Keratinocyte (primary cell): ENCODE measurements at regions not wholly inside any gene's neighbourhood (a gene's known extent, or its start where the extent isn't known, plus 50 kb on each side); places are given as distances from the start of the nearest gene placed in this dataset.

Source experiments
- CTCF ChIP-seq, 3 experiments: IDR thresholded peaks in 1 of 3; conservative IDR thresholded peaks in 1 of 3; optimal IDR thresholded peaks in 1 of 3; 2 replicates in 2 of 3; 3 replicates in 1 of 3; pipeline versions ENCODE3 to v1.5.1; 2011; ENCODE audit warnings: low read length in 3 of 3, mild to moderate bottlenecking in 3 of 3, moderate library complexity in 2 of 3, control low read depth in 1 of 3, inconsistent platforms in 1 of 3; ENCODE audit not compliant: insufficient read depth in 2 of 3; ENCODE audit errors: extremely low read depth in 1 of 3
- EZH2 ChIP-seq: IDR thresholded peaks from one replicate; pipeline ENCODE4 v1.6.1; 2012; ENCODE audit warnings: inconsistent platforms, mild to moderate bottlenecking, low read length, moderate library complexity

GRCh38 chr4:176433983-176434382 is 114.2 kb downstream of the SPCS3 start:
- TF ChIP-seq CTCF (optimal IDR thresholded peaks at IDR 0.05 in 1 of 3, IDR thresholded peaks at IDR 0.05 in 1 of 3, conservative IDR thresholded peaks at IDR 0.05 in 1 of 3; ENCODE audit: extremely low read depth in 1 of 3, insufficient read depth in 2 of 3, low read length in 3 of 3) (no peak), EZH2 (no peak)
